WTC11 (cell line): ENCODE measurements at regions not wholly inside any gene's neighbourhood (a gene's known extent, or its start where the extent isn't known, plus 50 kb on each side); places are given as distances from the start of the nearest gene placed in this dataset.

ENCODE experiments used
- ATAC-seq: fragments of 200-7000 bp; cut with Tn5 transposase; 2 replicates; pipeline ENCODE4 v1.10.0; 2021; ENCODE audit warnings: mild to moderate bottlenecking, moderate library complexity
- CTCF ChIA-PET: fragments of 300-600 bp; sonication (Branson Sonifier 250); formaldehyde crosslinking; loops from one replicate; lab custom pipeline; 2021; ENCODE audit warnings: antibody characterized with exemption; lab: Charles Lee
- POLR2A ChIA-PET: fragments of 350-600 bp; sonication (Branson Sonifier 250); formaldehyde crosslinking; loops from one replicate; lab custom pipeline; 2021; ENCODE audit warnings: antibody characterized with exemption; lab: Charles Lee
- DNase-seq: peaks from one replicate; pipeline ENCODE4 v3.0.0; 2021; ENCODE audit warnings: low spot score
- H3K27ac Mint-ChIP-seq: 2 replicates; pipeline ENCODE4 v1.8.0; 2021; ENCODE audit warnings: mixed read lengths
- H3K27me3 Mint-ChIP-seq: 2 replicates; pipeline ENCODE4 v1.8.0; 2021; ENCODE audit warnings: low read depth, mild to moderate bottlenecking, moderate library complexity, mixed read lengths
- H3K36me3 Mint-ChIP-seq: 2 replicates; pipeline ENCODE4 v1.8.0; 2021; ENCODE audit warnings: mixed read lengths
- H3K4me1 Mint-ChIP-seq: 2 replicates; pipeline ENCODE4 v1.8.0; 2022; ENCODE audit warnings: mixed read lengths
- H3K4me3 Mint-ChIP-seq: 2 replicates; pipeline ENCODE4 v1.8.0; 2021; ENCODE audit warnings: mild to moderate bottlenecking, moderate library complexity, mixed read lengths
- H3K9me3 Mint-ChIP-seq: 2 replicates; pipeline ENCODE4 v1.8.0; 2021; ENCODE audit warnings: mixed read lengths
- CTCF ChIP-seq: fragments of 200-600 bp; IDR thresholded peaks from 2 replicates; pipeline ENCODE4 v1.8.0; 2022; ENCODE audit warnings: antibody characterized with exemption
- EMX1 ChIP-seq: fragments of 250-450 bp; sonication (Bioruptor Pico); IDR thresholded peaks from 2 replicates; pipeline ENCODE4 v1.8.0; 2021; ENCODE audit warnings: mild to moderate bottlenecking
- FOXP1 ChIP-seq: sonication (generic); formaldehyde crosslinking; IDR thresholded peaks from 2 replicates; pipeline ENCODE4 v1.8.0; 2022; ENCODE audit warnings: missing genetic modification reagents, mild to moderate bottlenecking, moderate library complexity, borderline replicate concordance
- GRHL2 ChIP-seq: fragments of 250-450 bp; sonication (Bioruptor Pico); IDR thresholded peaks from 2 replicates; pipeline ENCODE4 v1.8.0; 2022; ENCODE audit warnings: mild to moderate bottlenecking, moderate library complexity; ENCODE audit not compliant: insufficient replicate concordance, severe bottlenecking
- HMGXB4 ChIP-seq: sonication (generic); formaldehyde crosslinking; IDR thresholded peaks from 2 replicates; pipeline ENCODE4 v1.8.1; 2023; ENCODE audit warnings: mild to moderate bottlenecking, moderate library complexity, missing genetic modification reagents
- JAZF1 ChIP-seq: fragments of 250-450 bp; sonication (Bioruptor Pico); IDR thresholded peaks from 2 replicates; pipeline ENCODE4 v1.9.0; 2021; ENCODE audit warnings: moderate library complexity, mild to moderate bottlenecking, inconsistent platforms
- NFE2L1 ChIP-seq: sonication (generic); formaldehyde crosslinking; IDR thresholded peaks from 2 replicates; pipeline ENCODE4 v1.8.1; 2023; ENCODE audit warnings: missing genetic modification reagents
- NR3C1 ChIP-seq: sonication (generic); formaldehyde crosslinking; conservative IDR thresholded peaks from 2 replicates; pipeline ENCODE4 v1.8.1; 2023; ENCODE audit warnings: low read depth, mild to moderate bottlenecking, missing genetic modification reagents
- OVOL2 ChIP-seq: fragments of 250-450 bp; sonication (Bioruptor Pico); IDR thresholded peaks from 2 replicates; pipeline ENCODE4 v1.9.0; 2021; ENCODE audit warnings: mild to moderate bottlenecking, borderline replicate concordance
- ZNF121 ChIP-seq: sonication (generic); formaldehyde crosslinking; IDR thresholded peaks from 2 replicates; pipeline ENCODE4 v1.8.0; 2023; ENCODE audit warnings: missing genetic modification reagents
- ZNF138 ChIP-seq: sonication (generic); formaldehyde crosslinking; conservative IDR thresholded peaks from 2 replicates; pipeline ENCODE4 v1.8.1; 2022; ENCODE audit warnings: mild to moderate bottlenecking, moderate library complexity, missing genetic modification reagents
- ZNF219 ChIP-seq: sonication (generic); formaldehyde crosslinking; IDR thresholded peaks from 2 replicates; pipeline ENCODE4 v1.8.0; 2023; ENCODE audit warnings: missing genetic modification reagents, mild to moderate bottlenecking, borderline replicate concordance
- TF ChIP-seq, protein P1 (sequence below): sonication (generic); formaldehyde crosslinking; IDR thresholded peaks from 2 replicates; pipeline ENCODE4 v1.8.0; 2022; ENCODE audit warnings: mild to moderate bottlenecking, missing genetic modification reagents
- TF ChIP-seq, protein P2 (sequence below): fragments of 250-450 bp; sonication (Bioruptor Pico); conservative IDR thresholded peaks from 2 replicates; pipeline ENCODE4 v1.9.0; 2021; ENCODE audit warnings: mild to moderate bottlenecking
- TF ChIP-seq, protein P3 (sequence below): sonication (generic); formaldehyde crosslinking; IDR thresholded peaks from 2 replicates; pipeline ENCODE4 v1.8.1; 2022; ENCODE audit warnings: mild to moderate bottlenecking, missing genetic modification reagents, moderate library complexity, borderline replicate concordance

GRCh38 chr10:5283305-5284158 lies 81.2 kb upstream of the UCN3 start:
- no peaks in the 10 kb centered on the region for H3K36me3 Mint-ChIP-seq
- ATAC-seq: peak; percentile 89
- no peak overlapping the region for H3K4me3 Mint-ChIP-seq
- H3K27ac Mint-ChIP-seq: no peak overlapping the region
- CTCF ChIA-PET: interaction anchor here (0.7 to 2.5 kb wide), 6 partner anchors 10 to 469 kb away, joined by 4 to 10 read pairs (median 7); no protein-coding TSS in a partner anchor
- peak; percentile 66 for DNase-seq
- POLR2A ChIA-PET: no interaction called here
- H3K27me3 Mint-ChIP-seq: no peaks in the 10 kb centered on the region
- no peaks in the 10 kb centered on the region for H3K9me3 Mint-ChIP-seq
- TF ChIP-seq ZNF219 (no peak), CTCF (peak; percentile 53), ZNF121 (CRISPR knock-in tag) (no peak)
- peaks cover 26% of the 10 kb centered on the region for H3K4me1 Mint-ChIP-seq

DNA sequence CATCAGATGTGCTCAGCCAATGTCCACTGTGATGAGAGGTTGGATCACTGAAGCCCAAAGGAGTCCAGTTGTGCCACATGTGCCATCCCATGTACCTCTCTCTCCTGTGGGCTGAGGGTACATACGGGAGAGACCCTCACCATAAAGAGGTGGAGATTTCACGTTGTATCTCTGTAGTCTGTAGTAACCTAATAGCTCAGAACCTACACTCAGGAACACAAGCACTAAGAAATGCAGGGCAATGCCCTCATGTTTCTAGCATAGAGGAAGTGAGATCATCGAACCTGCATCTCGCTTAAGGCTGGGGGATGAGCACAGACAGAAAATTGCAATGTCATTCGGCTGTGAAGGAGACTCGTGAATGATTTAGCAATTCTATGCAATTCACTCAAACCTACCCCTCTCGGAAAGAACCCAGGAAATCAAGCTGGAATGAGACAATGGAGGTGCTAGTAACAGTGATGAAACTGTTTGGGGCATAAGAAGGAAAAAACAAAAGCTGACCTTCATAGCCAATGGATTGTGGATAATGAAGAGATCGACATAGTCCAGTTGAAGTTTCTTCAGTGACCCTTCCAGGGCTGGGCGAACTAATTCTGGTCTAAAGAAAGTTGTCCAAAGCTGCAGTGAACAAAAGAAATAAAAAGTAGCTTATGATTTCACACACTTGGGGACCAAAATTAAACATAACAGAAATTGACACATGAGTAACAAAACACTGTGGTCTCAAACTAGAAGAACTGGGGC lies 80.3 kb upstream of the UCN3 start:
- ChIA-PET CTCF (interaction anchor here (0.6 to 1.4 kb wide), 5 partner anchors 9 to 469 kb away, joined by 3 to 10 read pairs (median 4); no protein-coding TSS in a partner anchor), POLR2A (no interaction called here)
- H3K4me3 Mint-ChIP-seq: no peak overlapping the region
- H3K36me3 Mint-ChIP-seq: no peaks in the 10 kb centered on the region
- ATAC-seq: no peak
- no peaks in the 10 kb centered on the region; the same call in 1 of the 2 replicates for H3K27me3 Mint-ChIP-seq
- H3K4me1 Mint-ChIP-seq: peaks cover 26% of the 10 kb centered on the region
- DNase-seq: no peak
- peak overlapping the region; percentile 34; the same call in 1 of the 2 replicates for H3K27ac Mint-ChIP-seq
- H3K9me3 Mint-ChIP-seq: peaks cover 4% of the 10 kb centered on the region
- TF ChIP-seq HMGXB4 (no peak), OVOL2 (CRISPR knock-in tag) (no peak), GRHL2 (CRISPR knock-in tag) (no peak), EMX1 (CRISPR knock-in tag) (no peak), NR3C1 (CRISPR knock-in tag) (no peak), ZNF138 (CRISPR knock-in tag) (no peak), NFE2L1 (peak; percentile 76)

- H3K4me1 Mint-ChIP-seq: peaks cover 26% of the 10 kb centered on the region
- TF ChIP-seq, protein P1, sequence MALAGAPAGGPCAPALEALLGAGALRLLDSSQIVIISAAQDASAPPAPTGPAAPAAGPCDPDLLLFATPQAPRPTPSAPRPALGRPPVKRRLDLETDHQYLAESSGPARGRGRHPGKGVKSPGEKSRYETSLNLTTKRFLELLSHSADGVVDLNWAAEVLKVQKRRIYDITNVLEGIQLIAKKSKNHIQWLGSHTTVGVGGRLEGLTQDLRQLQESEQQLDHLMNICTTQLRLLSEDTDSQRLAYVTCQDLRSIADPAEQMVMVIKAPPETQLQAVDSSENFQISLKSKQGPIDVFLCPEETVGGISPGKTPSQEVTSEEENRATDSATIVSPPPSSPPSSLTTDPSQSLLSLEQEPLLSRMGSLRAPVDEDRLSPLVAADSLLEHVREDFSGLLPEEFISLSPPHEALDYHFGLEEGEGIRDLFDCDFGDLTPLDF: no peak
- TF ChIP-seq JAZF1 (CRISPR knock-in tag): no peak
- TF ChIP-seq, all 79 proteins: peak for 0
- Mint-ChIP-seq H3K4me3 (no peak overlapping the region), H3K36me3 (no peaks in the 10 kb centered on the region), H3K9me3 (peaks cover 8% of the 10 kb centered on the region), H3K27me3 (no peaks in the 10 kb centered on the region; the same call in 1 of the 2 replicates), H3K27ac (no peak overlapping the region)
- no peak for DNase-seq
- no peak for ATAC-seq
- CTCF ChIA-PET: interaction anchor here (0.6 to 1.4 kb wide), 4 partner anchors 9 to 470 kb away, joined by 3 to 10 read pairs (median 4); no protein-coding TSS in a partner anchor
- POLR2A ChIA-PET: no interaction called here
These were observed 79.6 kb upstream of the UCN3 start for GRCh38 chr10:5285186-5285585.

- DNase-seq (no peak), ATAC-seq (no peak)
- Mint-ChIP-seq H3K36me3 (no peaks in the 10 kb centered on the region), H3K4me3 (no peak overlapping the region), H3K4me1 (peaks cover 31% of the 10 kb centered on the region), H3K27me3 (no peaks in the 10 kb centered on the region; the same call in 1 of the 2 replicates), H3K9me3 (peaks cover 12% of the 10 kb centered on the region), H3K27ac (no peak overlapping the region)
- ChIA-PET CTCF (interaction anchor here (1.0 kb wide), 1 partner anchor 473 kb away, joined by 3 read pairs; no protein-coding TSS in a partner anchor), POLR2A (no interaction called here)
- TF ChIP-seq FOXP1 (CRISPR knock-in tag) (no peak), CTCF (no peak)
- TF ChIP-seq, protein P2, sequence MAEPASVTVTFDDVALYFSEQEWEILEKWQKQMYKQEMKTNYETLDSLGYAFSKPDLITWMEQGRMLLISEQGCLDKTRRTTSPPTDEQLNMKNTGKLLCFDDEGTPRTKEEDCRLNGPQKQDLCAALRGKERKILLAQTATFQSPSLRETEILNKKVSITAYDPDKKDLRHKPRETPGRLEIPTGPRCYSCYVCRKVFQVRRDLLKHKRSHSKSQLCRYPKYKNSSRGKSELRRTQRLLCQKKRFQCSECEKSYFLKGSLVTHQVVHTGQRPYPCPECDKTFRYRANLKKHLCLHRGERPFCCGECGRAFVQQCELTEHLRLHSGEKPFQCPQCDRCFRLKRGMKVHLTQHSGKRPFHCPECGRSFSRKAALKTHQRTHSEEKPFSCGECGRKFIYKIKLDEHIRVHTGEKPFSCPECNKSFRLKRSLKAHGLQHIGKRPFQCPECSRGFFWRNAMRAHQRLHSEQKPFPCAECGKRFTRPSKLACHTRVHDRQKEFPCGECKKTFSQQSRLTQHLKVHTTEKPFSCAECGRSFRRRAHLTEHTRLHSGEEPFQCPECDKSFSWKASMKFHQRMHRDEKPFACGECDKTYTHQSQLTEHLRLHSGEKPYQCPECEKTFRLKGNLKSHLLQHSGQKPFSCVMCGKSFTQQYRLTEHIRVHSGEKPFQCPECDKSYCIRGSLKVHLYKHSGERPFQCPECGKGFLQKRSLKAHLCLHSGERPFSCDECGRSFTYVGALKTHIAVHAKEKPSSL (CRISPR knock-in tag): no peak
- TF ChIP-seq, protein P3, sequence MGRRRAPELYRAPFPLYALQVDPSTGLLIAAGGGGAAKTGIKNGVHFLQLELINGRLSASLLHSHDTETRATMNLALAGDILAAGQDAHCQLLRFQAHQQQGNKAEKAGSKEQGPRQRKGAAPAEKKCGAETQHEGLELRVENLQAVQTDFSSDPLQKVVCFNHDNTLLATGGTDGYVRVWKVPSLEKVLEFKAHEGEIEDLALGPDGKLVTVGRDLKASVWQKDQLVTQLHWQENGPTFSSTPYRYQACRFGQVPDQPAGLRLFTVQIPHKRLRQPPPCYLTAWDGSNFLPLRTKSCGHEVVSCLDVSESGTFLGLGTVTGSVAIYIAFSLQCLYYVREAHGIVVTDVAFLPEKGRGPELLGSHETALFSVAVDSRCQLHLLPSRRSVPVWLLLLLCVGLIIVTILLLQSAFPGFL (CRISPR knock-in tag): no peak
These were observed 76.4 kb upstream of the UCN3 start for GRCh38 chr10:5288359-5288758.
